ENCODE measurements at regions not wholly inside any gene's neighbourhood (a gene's known extent, or its start where the extent isn't known, plus 50 kb on each side); places are given as distances from the start of the nearest gene placed in this dataset.

- Histone ChIP-seq H4K20me1 (ENCODE audit: insufficient read depth) (no peaks in the 10 kb centered on the region), H3K27me3 (ENCODE audit: insufficient read depth) (no peaks in the 10 kb centered on the region), H3K9ac (no peak overlapping the region), H3F3A (replicated peaks; ENCODE audit: insufficient read depth) (no peaks in the 10 kb centered on the region), H3K27ac (ENCODE audit: low read depth in 2 of 2, low read length in 1 of 2) (no peak overlapping the region), H2AFZ (ENCODE audit: low read depth) (no peak overlapping the region), H3K9me3 (no peaks in the 10 kb centered on the region; the same call in 1 of the 2 replicates), H3K4me3 (ENCODE audit: low read depth in 2 of 2, low read length in 1 of 2) (no peak overlapping the region), H3K79me2 (ENCODE audit: insufficient read depth) (no peaks in the 10 kb centered on the region), H3K4me1 (ENCODE audit: control insufficient read depth in 1 of 2, insufficient read depth in 2 of 2, low read depth in 1 of 2, low read length in 1 of 2) (no peaks in the 10 kb centered on the region), H3K36me3 (replicated peaks in 1 of 2; ENCODE audit: control insufficient read depth in 1 of 2, insufficient read depth in 2 of 2, low read length in 1 of 2) (no peaks in the 10 kb centered on the region), H3K9me2 (no peaks in the 10 kb centered on the region), H3K4me2 (no peak overlapping the region)
- no peak for TF ChIP-seq GABPA (IDR thresholded peaks at IDR 0.05; ENCODE audit: low read depth)
- TF ChIP-seq MXI1 (IDR thresholded peaks at IDR 0.05; ENCODE audit: low read depth, low read length): no peak
- TF ChIP-seq SIN3A (IDR thresholded peaks at IDR 0.05; ENCODE audit: borderline replicate concordance, low read depth, low read length): no peak
- TF ChIP-seq, protein P1, sequence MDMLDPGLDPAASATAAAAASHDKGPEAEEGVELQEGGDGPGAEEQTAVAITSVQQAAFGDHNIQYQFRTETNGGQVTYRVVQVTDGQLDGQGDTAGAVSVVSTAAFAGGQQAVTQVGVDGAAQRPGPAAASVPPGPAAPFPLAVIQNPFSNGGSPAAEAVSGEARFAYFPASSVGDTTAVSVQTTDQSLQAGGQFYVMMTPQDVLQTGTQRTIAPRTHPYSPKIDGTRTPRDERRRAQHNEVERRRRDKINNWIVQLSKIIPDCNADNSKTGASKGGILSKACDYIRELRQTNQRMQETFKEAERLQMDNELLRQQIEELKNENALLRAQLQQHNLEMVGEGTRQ (IDR thresholded peaks at IDR 0.05; ENCODE audit: borderline replicate concordance, low read depth, low read length): no peak
- TF ChIP-seq EZH2phosphoT487 (IDR thresholded peaks at IDR 0.05; ENCODE audit: borderline replicate concordance, low read depth): no peak
- no peak for TF ChIP-seq SMC3 (IDR thresholded peaks at IDR 0.05; ENCODE audit: low read depth, low read length)
- no peak for TF ChIP-seq ELF1 (IDR thresholded peaks at IDR 0.05)
- TF ChIP-seq TEAD4 (IDR thresholded peaks at IDR 0.05; ENCODE audit: borderline replicate concordance, insufficient read depth): no peak
- TF ChIP-seq FOSL2 (IDR thresholded peaks at IDR 0.05; ENCODE audit: borderline replicate concordance, low read depth): no peak
- no peak for TF ChIP-seq REST (IDR thresholded peaks at IDR 0.05; ENCODE audit: low read depth, low read length)
- no peak for TF ChIP-seq NRF1 (IDR thresholded peaks at IDR 0.05; ENCODE audit: low read depth, low read length)
- TF ChIP-seq FOXM1 (IDR thresholded peaks at IDR 0.05; ENCODE audit: low read depth): no peak
- no peak for TF ChIP-seq ZBTB33 (IDR thresholded peaks at IDR 0.05; ENCODE audit: borderline replicate concordance, low read depth)
- no peak for TF ChIP-seq CHD2 (IDR thresholded peaks at IDR 0.05; ENCODE audit: low read length, partially characterized antibody)
- DNase-seq: no peak
- POLR2A ChIA-PET: no interaction called here
- 33% methylated on average over 3 of the region's 3 CpGs for WGBS (ENCODE audit: low lambda C conversion rate)
- CTCF ChIA-PET: no interaction called here
These were observed 337.1 kb downstream of the MAF start for GRCh38 chr16:79263425-79263824.

Small RNAs in the stretch of these regions (small RNA-seq; reads per million reads assigned to genes)
- gene RNA5SP431: 0 reads per million in 7 experiments

All from SK-N-SH (cell line).